C1 segment of cervical spinal cord (tissue), 14 donors: ENCODE measurements at regions not wholly inside any gene's neighbourhood (a gene's known extent, or its start where the extent isn't known, plus 50 kb on each side); places are given as distances from the start of the nearest gene placed in this dataset.
"Not testable (repeated sequence)": the region's sequence is repeated elsewhere in the genome, so short reads cannot be mapped to it uniquely, and the experiment has no call there.

Source experiments
- DNase-seq, 14 donors: peaks; one replicate each; lab custom pipeline; 2025; lab: John Stamatoyannopoulos, UW

DNA sequence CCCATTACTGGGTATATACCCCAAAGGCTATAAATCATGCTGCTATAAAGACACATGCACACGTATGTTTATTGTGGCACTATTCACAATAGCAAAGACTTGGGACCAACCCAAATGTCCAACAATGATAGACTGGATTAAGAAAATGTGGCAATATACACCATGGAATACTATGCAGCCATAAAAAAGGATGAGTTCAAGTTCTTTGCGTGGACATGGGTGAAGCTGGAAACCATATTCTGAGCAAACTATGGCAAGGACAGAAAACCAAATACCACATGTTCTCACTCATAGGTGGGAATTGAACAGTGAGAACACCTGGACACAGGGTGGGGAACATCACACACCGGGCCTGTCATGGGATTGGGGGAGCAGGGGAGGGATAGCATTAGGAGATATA is 54.4 kb upstream of the MUCL1 start:
- DNase-seq = not testable (repeated sequence)

DNA sequence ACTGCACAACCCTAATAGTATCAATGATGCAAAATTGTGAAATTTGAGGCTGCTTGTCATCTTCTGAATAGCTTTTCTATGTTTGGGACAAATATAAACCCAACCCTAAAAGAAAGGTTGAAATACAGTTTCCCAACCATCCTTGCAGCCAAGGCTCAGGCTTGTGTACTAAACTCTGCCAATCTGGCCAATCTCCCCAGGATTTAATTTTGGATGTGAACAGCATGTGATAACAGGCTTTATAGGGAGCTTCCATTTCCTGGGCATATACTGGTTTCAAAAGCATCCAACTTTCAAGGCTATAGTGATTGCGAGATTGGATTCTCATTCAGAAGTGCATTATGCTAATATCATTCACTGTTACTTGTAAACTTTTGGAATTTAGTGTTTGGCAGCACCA is 55.7 kb upstream of the MUCL1 start:
- no peak for DNase-seq

DNA sequence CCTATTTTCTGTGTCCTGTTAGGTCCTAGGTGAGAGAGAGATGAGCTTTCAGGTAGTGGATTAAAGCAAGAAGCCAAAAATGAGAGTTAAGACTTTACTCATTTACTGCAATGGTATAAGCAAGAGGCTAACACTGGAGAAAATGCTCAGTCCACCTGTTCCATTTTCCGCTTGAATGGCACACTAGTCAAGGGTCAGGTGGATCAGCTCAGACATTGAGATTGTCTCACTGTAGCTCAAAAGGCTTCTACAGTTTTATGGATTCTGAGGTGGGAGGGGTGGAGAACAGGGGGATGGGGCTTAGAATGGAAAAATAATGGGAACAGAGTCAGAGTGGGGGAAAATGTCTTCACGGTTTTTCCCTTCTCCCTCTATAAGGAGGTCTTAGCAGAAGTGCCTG is 57.3 kb upstream of the MUCL1 start:
- no peak for DNase-seq

DNA sequence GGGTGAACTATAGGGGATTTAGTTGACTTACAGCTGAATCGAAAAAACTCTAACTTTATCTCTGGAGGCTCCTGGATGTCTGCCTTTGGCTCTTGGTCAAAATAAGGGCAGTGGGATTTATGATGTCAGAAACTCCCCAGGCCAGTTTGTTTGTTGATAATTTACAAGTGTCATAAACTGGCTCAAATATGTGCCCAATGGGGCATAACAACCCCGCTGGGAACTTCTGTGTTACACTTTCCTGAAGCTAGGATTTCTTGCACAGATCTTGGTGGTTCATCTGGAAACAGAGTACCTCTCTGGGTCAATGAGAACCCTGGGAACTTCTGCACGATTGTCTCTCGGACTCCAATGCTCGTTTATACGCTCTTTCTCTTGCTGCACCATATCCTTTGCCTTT is 58.7 kb upstream of the MUCL1 start:
- DNase-seq = no peak

DNA sequence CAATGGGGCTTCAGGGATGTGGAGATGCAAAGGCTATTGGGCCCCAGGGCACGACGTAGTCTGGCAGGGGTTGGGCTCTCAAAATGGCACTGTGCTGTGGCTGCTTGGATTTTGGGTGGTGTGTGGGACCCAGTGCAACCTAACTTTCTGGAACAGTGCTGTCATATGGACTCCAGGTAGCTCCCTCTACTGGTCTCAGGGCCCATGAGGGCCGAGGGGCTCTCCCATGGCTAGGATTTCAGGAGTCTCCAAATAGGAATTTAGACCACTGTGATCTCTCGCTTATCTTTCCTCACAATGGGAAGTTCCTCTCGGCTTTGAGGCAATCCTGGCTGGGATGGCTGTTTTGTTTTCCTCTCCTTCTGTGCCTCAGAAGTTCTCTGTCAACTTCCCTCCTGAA is 68.2 kb upstream of the MUCL1 start:
- DNase-seq = no peak

DNA sequence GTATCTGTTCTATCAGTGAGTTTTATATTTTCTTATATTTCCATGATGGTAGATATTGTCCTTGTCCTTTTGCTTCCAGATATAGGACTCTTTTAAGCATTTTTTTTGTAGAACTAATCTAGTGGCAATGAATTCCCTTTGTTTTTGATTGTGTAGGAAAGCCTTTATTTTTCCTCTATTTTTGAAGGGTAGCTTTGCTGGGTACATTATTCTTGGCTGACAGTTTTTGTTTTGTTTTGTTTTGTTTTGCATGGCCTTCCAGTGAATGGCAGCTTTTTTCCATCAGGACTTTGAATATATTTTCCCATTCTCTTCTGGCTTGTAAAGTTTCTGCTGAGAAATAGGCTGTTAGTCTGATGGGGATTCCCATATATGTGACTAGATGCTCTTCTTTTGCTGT is 70.2 kb upstream of the MUCL1 start:
- DNase-seq = no peak

DNA sequence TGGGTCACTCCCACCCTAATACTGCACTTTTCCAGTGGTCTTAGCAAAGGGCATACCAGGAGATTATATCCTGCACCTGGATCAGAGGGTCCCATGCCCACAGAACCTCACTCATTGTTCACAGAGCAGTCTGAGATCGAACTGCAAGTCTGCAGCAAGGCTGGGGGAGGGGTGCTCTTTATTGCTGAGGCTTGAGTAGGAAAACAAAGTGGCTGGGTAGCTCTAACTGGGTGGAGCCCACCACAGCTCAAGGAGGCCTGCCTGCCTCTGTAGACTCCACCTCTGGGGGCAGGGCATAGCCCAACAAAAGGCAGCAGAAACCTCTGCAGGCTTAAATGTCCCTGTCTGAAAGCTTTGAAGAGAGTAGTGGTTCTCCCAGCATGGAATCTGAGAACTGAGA is 77.3 kb upstream of the MUCL1 start:
- not testable (repeated sequence) for DNase-seq

DNA sequence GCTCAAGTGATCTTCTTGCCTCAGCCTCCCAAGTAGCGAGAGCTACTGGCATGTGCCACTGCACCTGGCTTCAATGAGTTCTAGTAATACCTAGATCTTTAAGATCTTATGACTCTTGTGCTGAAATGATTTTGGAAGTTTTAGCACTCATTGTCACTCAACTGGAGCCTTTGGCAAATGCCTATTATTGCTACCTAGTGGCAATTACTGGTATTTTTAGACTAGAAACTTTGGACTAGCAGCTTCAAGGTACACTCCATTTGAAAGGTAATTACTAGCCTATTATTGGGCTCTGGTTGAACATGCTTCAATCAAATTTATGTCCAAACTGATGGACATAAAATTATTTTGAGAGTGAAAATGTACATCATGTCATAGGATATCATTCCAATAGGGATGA is 80.7 kb upstream of the MUCL1 start:
- DNase-seq = no peak

DNA sequence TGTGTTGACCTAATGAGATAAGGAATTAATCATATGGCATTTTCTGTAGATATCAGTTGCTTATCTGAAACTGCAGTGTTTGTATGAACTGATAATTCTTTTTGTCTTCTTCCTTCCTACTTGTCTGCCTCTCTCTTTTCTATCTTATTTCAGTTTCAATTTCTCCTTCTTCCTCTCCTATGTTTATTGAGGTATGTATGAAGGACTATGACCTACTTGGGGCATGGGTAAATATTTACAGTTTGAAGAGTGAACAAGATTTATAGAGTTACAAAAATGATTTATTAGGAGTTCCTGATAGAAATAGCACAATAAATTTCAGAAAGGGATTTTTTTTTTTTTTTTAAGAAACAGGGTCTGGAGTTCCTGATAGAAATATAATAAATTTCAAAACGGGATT is 88.7 kb upstream of the MUCL1 start:
- no peak for DNase-seq

DNA sequence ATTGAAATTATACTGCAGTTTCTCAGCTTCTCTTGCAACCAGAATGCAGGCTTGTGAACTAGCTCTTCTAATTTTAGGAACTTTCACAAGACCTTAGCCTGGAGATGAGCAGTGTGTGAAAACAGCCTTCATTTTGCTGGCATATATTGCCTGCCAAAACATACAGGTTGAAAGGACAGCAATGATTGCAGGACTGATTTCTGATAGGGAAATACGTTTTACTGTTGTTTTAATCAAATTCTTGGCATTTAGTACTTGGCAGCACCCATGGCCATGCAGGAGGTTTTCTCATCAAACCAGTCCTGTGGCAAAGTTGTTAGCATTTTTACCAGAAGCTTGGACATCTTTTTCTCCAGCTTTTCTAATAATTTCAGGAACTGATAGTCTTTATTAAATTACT is 91.9 kb upstream of the MUCL1 start:
- DNase-seq = no peak

DNA sequence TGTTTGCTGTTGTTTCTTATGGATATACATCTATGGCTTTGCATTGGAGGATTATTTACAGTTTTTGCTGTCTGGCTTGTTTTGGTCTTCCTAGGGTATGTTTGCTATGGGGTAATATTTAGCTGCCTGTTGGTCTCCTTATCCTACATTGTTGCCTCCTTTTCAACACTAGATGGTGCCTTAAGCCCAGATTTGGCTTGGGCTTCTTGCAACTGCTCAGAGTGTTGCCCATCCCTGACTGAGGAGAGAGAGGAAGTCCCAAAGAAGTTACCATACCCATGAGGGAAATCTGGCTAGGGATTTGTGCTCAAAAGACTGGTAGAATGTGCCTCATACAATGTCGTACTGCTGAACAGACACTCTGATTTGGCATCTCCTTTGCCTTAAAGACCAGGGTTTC is 94.6 kb upstream of the MUCL1 start:
- DNase-seq = no peak

DNA sequence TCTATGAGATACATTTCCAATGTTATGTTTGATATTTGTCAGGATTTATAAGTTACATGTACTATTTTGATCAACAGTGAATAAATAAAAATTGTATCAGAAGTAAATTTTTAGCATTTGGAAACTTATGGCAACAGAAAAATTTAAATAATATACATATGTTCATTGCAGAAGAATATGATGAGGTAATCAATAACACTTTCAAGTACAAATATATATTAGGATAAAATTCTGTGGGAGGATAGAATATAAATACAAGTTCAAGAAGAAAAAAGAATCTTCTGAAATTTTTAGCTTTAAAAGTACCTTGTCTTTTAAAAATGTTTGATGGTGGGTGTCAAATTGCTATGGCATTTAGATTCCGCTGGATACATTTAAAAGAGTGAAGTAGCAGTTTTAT is 102.8 kb upstream of the MUCL1 start:
- DNase-seq = no peak

DNA sequence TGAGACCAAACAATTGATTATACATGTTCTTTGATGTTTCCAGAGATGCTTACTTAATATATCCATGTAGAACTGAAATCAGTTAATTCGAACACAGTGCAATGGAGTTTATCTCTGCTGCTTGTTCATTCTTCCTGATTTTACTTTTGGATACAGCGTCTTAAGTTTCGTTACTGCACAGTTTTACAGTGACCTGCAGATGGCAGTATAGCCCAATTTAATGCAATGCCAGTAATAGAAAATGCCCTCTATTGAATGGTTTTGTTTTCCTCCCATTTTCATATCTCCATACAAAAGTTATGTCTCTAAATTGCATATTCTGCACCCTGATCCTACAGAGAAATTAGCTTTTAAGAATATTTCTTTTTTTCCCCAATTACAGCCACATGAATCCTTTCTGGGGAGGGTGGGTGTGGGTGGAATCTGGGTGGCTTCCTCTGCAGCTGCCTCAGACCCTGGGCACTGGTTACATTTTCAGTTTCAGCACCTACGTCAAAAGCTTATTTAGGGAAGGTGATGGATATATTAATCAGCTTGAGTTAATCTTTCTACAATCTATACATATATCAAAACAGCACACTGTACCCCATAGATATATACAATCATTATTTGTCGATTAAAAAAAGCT is 101.1 kb upstream of the DCD start:
- DNase-seq = peak in 1 of 14 donors; percentile 10

DNA sequence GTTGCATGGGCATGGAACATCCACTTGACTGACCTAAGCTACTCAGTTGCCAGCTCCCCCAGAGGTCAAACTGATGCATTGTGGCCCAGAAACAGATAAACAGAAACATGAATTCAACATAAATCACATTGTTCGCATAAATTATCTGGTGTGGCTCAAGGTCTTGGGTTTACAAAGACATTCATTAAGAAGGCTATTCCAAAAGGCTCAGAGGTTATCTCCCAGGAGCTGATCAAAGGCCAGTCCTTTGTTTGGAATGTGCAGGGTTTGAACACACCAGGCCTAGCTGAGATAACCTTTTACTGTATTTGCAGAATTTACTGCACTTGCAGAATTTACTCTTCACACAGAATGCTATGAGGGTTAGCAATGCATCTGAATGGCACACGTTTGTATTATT is 96.4 kb upstream of the DCD start:
- DNase-seq = no peak

DNA sequence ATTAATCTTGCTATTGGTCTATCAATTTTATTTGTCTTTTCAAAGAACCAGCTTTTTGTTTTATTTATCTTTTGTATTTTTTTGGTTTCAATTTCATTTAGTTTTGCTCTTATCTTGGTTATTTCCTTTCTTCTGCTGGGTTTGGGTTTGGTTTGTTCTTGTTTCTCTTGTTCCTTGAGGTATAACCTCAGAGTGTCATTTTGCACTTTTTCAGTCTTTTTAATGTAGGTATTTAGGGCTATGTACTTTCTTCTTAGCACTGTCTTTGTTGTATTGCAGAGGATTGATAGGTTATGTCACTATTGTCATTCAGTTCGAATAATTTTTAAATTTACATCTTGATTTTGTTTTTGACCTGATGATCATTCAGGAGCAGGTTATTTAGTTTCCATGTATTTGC is 92.7 kb upstream of the DCD start:
- no peak for DNase-seq

DNA sequence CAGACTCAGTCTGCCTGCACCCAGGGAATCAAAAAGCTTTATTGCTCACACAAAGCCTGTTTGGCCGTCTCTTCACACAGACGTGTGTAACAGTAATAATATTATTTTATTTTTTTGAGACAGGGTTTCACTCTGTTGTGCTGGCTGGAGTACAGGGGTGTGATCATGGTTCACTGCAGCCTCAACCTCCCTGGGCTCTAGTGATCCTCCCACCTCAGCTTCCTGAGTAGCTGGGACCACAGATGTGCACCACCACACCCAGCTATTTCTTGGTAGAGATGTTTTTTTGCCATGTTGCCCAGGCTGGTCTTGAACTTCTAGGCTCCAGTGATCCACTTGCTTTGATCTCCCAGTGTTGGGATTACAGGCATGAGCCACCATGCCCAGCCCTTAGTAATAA is 88.4 kb upstream of the DCD start:
- DNase-seq = no peak

DNA sequence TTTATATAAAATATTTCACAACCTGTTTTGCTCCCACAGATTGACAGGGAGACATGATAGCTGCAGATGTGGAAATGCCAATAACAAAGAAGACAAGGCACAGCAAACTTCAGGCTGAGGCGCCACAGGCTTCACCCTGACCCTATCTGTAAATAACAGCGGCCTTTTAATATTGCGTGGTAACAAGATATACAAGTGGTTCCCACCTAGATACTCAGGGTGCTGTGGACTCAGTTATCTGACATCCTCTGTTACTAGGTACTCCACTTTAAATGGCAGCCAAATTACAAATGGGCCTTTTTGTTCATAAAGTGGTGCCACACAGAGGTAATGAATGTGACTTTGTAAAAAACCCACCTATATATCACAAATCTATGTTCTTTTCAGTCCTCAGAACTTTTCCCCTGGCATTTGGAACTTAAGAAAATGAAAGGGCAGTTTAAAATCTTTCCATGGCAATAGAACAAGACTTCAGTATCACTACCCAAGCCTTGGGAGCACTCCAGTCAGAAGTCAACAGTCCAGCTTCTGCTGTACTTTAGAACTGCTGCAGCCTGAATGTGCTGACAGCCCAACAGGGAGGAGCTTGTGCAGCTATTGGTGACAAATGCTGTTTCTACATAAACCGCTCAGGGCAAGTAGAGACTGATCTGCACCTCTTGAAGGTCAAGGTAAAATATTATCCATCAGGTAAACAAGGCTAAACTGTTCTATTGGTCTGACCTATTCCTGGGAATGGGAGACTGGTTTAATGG is 86.2 kb upstream of the DCD start:
- DNase-seq = no peak

DNA sequence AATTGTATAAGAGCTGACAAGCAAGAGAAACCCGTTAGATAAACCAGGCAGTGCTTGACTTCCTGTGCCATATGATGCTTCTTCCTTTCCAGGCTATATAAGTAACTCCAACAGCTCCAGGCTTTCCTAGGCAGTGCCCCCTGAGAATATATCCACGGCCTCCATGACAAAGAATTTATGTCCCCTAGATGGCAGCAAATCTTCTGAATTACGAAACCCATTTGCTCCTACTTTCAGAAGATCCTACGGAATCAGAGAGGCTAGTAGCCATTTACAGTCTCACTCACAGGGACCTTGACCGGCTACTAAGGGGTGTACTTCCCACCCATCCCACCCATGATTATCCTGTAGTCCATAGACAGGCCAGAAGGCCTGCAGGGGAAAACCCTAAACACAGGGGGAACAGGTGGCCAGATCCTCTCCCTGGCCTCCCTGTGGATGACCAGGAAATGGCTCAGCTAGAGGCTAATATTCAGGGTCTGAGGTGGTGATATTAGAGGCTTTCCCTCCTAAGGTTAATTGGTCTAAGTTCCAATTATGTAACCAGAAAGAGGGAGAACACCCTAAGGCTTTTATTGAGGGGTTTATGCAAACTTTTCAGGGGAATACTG is 77.2 kb upstream of the DCD start:
- no peak for DNase-seq

DNA sequence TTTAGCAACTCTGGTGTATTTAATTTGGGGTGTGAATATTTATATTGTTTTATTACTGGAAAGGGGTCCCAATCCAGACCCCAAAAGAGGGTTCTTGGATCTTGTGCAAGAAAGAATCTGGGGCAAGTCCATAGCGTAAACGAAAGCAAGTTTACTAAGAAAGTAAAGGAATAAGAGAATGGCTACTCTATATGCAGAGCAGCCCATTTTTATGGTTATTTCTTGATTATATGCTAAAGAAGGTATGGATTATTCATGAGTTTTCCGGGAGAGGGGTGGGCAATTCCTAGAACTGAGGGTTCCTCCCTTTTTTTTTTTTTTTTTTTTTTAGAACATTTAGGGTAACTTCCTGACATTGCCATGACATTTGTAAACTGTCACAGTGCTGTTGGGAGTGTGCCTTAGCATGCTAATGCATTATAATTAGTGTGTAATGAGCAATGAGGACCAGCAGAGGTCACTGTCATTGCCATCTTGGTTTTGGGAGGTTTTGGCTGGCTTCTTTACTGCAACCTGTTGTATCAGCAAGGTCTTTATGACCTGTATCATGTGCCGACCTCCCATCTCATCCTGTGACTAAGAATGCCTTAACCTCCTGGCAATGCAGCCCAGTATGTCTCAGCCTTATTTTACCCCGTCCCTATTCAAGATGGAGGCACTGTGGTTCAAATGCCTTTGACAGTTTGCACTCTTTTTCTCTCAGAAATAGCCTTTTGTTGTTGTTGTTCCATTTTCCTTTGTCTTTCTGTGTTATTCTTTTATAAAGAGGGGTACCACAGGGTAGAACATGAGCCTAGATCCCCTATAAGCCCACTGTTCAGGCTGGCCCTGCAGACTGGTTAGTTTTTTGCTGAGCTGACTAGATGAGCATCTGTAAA is 75.5 kb upstream of the DCD start:
- no peak for DNase-seq

DNA sequence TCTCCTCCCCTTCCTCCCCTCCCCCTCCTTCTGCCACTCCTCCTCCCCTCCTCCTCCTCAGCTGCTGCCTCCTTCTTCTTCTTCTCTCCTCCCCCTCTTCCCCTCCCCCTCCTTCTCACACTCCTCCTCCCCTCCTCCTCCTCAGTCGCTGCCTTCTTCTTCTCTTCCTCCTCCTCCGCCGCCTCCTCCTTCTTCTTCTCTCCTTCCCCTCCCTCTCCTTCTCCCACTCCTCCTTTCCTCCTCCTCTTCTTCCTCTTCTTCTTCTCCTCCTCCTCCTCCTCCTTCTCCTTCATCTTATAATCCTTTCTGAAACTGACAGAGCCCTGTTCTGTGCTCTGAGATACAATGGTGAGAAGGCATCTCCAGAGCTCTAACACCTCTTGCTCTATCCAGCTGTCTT is 73.1 kb upstream of the DCD start:
- no peak for DNase-seq

DNA sequence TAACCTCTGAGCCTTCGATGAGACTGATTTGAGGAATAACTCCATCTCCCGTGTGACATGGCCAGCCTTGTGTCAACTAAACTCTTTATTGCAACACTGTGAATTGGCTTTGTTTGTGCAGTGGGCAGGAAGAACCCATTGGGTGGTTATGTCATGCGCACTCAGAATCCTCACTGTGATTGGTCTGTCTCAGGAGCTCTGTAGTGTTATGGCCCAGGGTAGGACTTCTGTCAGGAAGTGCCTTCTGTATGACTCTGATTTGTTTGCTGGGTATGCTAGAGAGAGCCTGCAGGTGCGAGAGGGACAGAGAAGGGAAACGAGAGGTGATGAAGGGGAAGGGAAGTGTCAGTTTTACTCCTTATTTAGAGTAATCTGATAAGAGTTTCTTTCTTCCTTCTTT is 71.5 kb upstream of the DCD start:
- DNase-seq = no peak

DNA sequence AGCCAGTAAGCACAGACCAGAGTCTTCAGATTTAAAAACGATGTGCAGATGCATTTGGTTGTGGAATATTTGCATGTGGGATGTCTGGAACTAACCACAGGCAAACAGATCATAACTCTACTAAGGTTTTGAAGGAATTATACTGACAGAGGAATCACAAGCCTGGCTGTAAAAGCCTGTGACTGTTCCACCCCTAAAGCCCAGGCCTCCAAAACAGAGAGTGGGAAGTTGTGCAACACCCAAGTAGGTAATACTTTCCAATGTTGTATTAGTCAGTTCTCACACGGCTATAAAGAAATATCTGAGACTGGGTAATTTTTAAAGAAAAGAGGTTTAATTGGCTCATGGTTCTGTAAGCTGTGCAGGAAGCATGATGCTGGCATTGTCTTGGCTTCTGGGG is 68.1 kb upstream of the DCD start:
- DNase-seq = no peak
